Stimulated activated memory B cell treated with anti-CD40 and anti-IgM and Interleukin-4, amounts not matched to agents 10 μg/mL and 1 μg/mL and 100 μg/mL, for 72 hours (primary cell): ENCODE measurements at regions not wholly inside any gene's neighbourhood (a gene's known extent, or its start where the extent isn't known, plus 50 kb on each side); places are given as distances from the start of the nearest gene placed in this dataset.
"Not testable (repeated sequence)": the region's sequence is repeated elsewhere in the genome, so short reads cannot be mapped to it uniquely, and the experiment has no call there.

Experiments used
- ATAC-seq: fragments of 150-1000 bp; cut with Tn5 transposase; 2 replicates; pipeline ENCODE4 v1.10.0; 2021
- H3K27ac Mint-ChIP-seq: one replicate; pipeline ENCODE4 v1.8.0; 2022; ENCODE audit warnings: mild to moderate bottlenecking, mixed read lengths
- H3K27me3 Mint-ChIP-seq: one replicate; pipeline ENCODE4 v1.8.0; 2022; ENCODE audit warnings: mixed read lengths
- H3K36me3 Mint-ChIP-seq: one replicate; pipeline ENCODE4 v1.8.0; 2022; ENCODE audit warnings: mixed read lengths
- H3K4me1 Mint-ChIP-seq: one replicate; pipeline ENCODE4 v1.8.0; 2022; ENCODE audit warnings: mixed read lengths
- H3K4me3 Mint-ChIP-seq: one replicate; pipeline ENCODE4 v1.8.0; 2022; ENCODE audit warnings: mild to moderate bottlenecking, moderate library complexity, mixed read lengths
- H3K9me3 Mint-ChIP-seq: one replicate; pipeline ENCODE4 v1.8.0; 2022; ENCODE audit warnings: mixed read lengths

- no peak overlapping the region for H3K27ac Mint-ChIP-seq
- H3K36me3 Mint-ChIP-seq, result no peaks in the 10 kb centered on the region
- no peak overlapping the region for H3K4me3 Mint-ChIP-seq
- peaks cover 19% of the 10 kb centered on the region for H3K4me1 Mint-ChIP-seq
- H3K9me3 Mint-ChIP-seq, result no peaks in the 10 kb centered on the region
- ATAC-seq, result no peak
- H3K27me3 Mint-ChIP-seq, result no peaks in the 10 kb centered on the region
Observed at GRCh38 chr6:15090145-15090579, 155.7 kb upstream of the JARID2 start.

GRCh38 chr6:15090745-15091384 lies 155.0 kb upstream of the JARID2 start:
- Mint-ChIP-seq H3K9me3 (no peaks in the 10 kb centered on the region), H3K36me3 (no peaks in the 10 kb centered on the region), H3K27ac (no peak overlapping the region), H3K4me3 (no peak overlapping the region), H3K4me1 (peaks cover 19% of the 10 kb centered on the region), H3K27me3 (no peaks in the 10 kb centered on the region)
- no peak for ATAC-seq

- no peaks in the 10 kb centered on the region for H3K27me3 Mint-ChIP-seq
- H3K4me3 Mint-ChIP-seq, result no peak overlapping the region
- no peak overlapping the region for H3K27ac Mint-ChIP-seq
- H3K9me3 Mint-ChIP-seq, result peaks cover 2% of the 10 kb centered on the region
- no peaks in the 10 kb centered on the region for H3K4me1 Mint-ChIP-seq
- no peaks in the 10 kb centered on the region for H3K36me3 Mint-ChIP-seq
- ATAC-seq, result no peak
Observed at GRCh38 chr6:15096894-15097837, 148.7 kb upstream of the JARID2 start.

GRCh38 chr6:15101130-15101529 lies 144.7 kb upstream of the JARID2 start:
- Mint-ChIP-seq H3K9me3 (peaks cover 6% of the 10 kb centered on the region), H3K4me3 (no peak overlapping the region), H3K27me3 (peaks cover 11% of the 10 kb centered on the region), H3K4me1 (no peaks in the 10 kb centered on the region), H3K36me3 (peaks cover 5% of the 10 kb centered on the region), H3K27ac (no peak overlapping the region)
- ATAC-seq, result no peak

GRCh38 chr6:15102241-15102640 lies 143.6 kb upstream of the JARID2 start:
- peaks cover 5% of the 10 kb centered on the region for H3K36me3 Mint-ChIP-seq
- H3K27ac Mint-ChIP-seq, result no peak overlapping the region
- H3K27me3 Mint-ChIP-seq, result peaks cover 11% of the 10 kb centered on the region
- H3K9me3 Mint-ChIP-seq, result peaks cover 6% of the 10 kb centered on the region
- no peaks in the 10 kb centered on the region for H3K4me1 Mint-ChIP-seq
- no peak overlapping the region for H3K4me3 Mint-ChIP-seq
- ATAC-seq, result no peak

GRCh38 chr6:15106958-15107643 lies 138.8 kb upstream of the JARID2 start:
- H3K9me3 Mint-ChIP-seq, result peaks cover 4% of the 10 kb centered on the region
- peaks cover 6% of the 10 kb centered on the region for H3K4me1 Mint-ChIP-seq
- no peak for ATAC-seq
- H3K4me3 Mint-ChIP-seq, result no peak overlapping the region
- H3K27me3 Mint-ChIP-seq, result peaks cover 11% of the 10 kb centered on the region
- no peak overlapping the region for H3K27ac Mint-ChIP-seq
- peaks cover 5% of the 10 kb centered on the region for H3K36me3 Mint-ChIP-seq

GRCh38 chr6:15107644-15108382 lies 138.1 kb upstream of the JARID2 start:
- H3K27me3 Mint-ChIP-seq, result peaks cover 11% of the 10 kb centered on the region
- H3K4me1 Mint-ChIP-seq, result peaks cover 6% of the 10 kb centered on the region
- no peak overlapping the region for H3K27ac Mint-ChIP-seq
- no peak overlapping the region for H3K4me3 Mint-ChIP-seq
- peaks cover 5% of the 10 kb centered on the region for H3K36me3 Mint-ChIP-seq
- ATAC-seq, result no peak
- H3K9me3 Mint-ChIP-seq, result peaks cover 4% of the 10 kb centered on the region

GRCh38 chr6:15108383-15108715 lies 137.5 kb upstream of the JARID2 start:
- ATAC-seq, result no peak
- no peak overlapping the region for H3K27ac Mint-ChIP-seq
- H3K4me1 Mint-ChIP-seq, result peaks cover 6% of the 10 kb centered on the region
- H3K27me3 Mint-ChIP-seq, result peaks cover 11% of the 10 kb centered on the region
- H3K4me3 Mint-ChIP-seq, result no peak overlapping the region
- H3K36me3 Mint-ChIP-seq, result peaks cover 5% of the 10 kb centered on the region
- peaks cover 4% of the 10 kb centered on the region for H3K9me3 Mint-ChIP-seq

- peaks cover 5% of the 10 kb centered on the region for H3K36me3 Mint-ChIP-seq
- no peak for ATAC-seq
- H3K4me3 Mint-ChIP-seq, result no peak overlapping the region
- peaks cover 3% of the 10 kb centered on the region for H3K27me3 Mint-ChIP-seq
- no peak overlapping the region for H3K27ac Mint-ChIP-seq
- peaks cover 6% of the 10 kb centered on the region for H3K4me1 Mint-ChIP-seq
- H3K9me3 Mint-ChIP-seq, result peaks cover 4% of the 10 kb centered on the region
Observed at GRCh38 chr6:15109338-15110090, 136.4 kb upstream of the JARID2 start.

GRCh38 chr6:15110726-15111354 lies 135.0 kb upstream of the JARID2 start:
- peaks cover 6% of the 10 kb centered on the region for H3K4me1 Mint-ChIP-seq
- H3K9me3 Mint-ChIP-seq, result no peaks in the 10 kb centered on the region
- no peaks in the 10 kb centered on the region for H3K27me3 Mint-ChIP-seq
- no peak for ATAC-seq
- no peaks in the 10 kb centered on the region for H3K36me3 Mint-ChIP-seq
- no peak overlapping the region for H3K27ac Mint-ChIP-seq
- H3K4me3 Mint-ChIP-seq, result no peak overlapping the region

GRCh38 chr6:15111576-15111975 lies 134.3 kb upstream of the JARID2 start:
- not testable (repeated sequence) for H3K4me3 Mint-ChIP-seq, ATAC-seq, H3K27ac Mint-ChIP-seq, H3K36me3 Mint-ChIP-seq, H3K9me3 Mint-ChIP-seq, H3K27me3 Mint-ChIP-seq, H3K4me1 Mint-ChIP-seq

- no peaks in the 10 kb centered on the region for H3K36me3 Mint-ChIP-seq
- H3K9me3 Mint-ChIP-seq, result no peaks in the 10 kb centered on the region
- H3K4me1 Mint-ChIP-seq, result peaks cover 6% of the 10 kb centered on the region
- H3K4me3 Mint-ChIP-seq, result no peak overlapping the region
- no peak for ATAC-seq
- no peak overlapping the region for H3K27ac Mint-ChIP-seq
- no peaks in the 10 kb centered on the region for H3K27me3 Mint-ChIP-seq
Observed at GRCh38 chr6:15113587-15113986, 132.3 kb upstream of the JARID2 start.

- H3K36me3 Mint-ChIP-seq, result no peaks in the 10 kb centered on the region
- peaks cover 6% of the 10 kb centered on the region for H3K4me1 Mint-ChIP-seq
- H3K9me3 Mint-ChIP-seq, result no peaks in the 10 kb centered on the region
- no peak for ATAC-seq
- H3K27ac Mint-ChIP-seq, result no peak overlapping the region
- no peaks in the 10 kb centered on the region for H3K27me3 Mint-ChIP-seq
- H3K4me3 Mint-ChIP-seq, result no peak overlapping the region
Observed at GRCh38 chr6:15114061-15114460, 131.8 kb upstream of the JARID2 start.

GRCh38 chr6:15116889-15117288 lies 129.0 kb upstream of the JARID2 start:
- H3K4me3 Mint-ChIP-seq, result no peak overlapping the region
- ATAC-seq, result no peak
- H3K27me3 Mint-ChIP-seq, result no peaks in the 10 kb centered on the region
- no peak overlapping the region for H3K27ac Mint-ChIP-seq
- no peaks in the 10 kb centered on the region for H3K36me3 Mint-ChIP-seq
- H3K4me1 Mint-ChIP-seq, result no peaks in the 10 kb centered on the region
- no peaks in the 10 kb centered on the region for H3K9me3 Mint-ChIP-seq
